ENCODE measurements at regions not wholly inside any gene's neighbourhood (a gene's known extent, or its start where the extent isn't known, plus 50 kb on each side); places are given as distances from the start of the nearest gene placed in this dataset.

GRCh38 chr7:81162771-81163525 is 244.1 kb upstream of the SEMA3C start:
- no peak overlapping the region for H3K4me3 ChIP-seq (ENCODE audit: low read depth, low read length)
- CTCF ChIA-PET: no interaction called here
- DNase-seq (ENCODE audit: low read depth, low spot score): no peak
- POLR2A ChIA-PET: no interaction called here
- TF ChIP-seq, protein P1, sequence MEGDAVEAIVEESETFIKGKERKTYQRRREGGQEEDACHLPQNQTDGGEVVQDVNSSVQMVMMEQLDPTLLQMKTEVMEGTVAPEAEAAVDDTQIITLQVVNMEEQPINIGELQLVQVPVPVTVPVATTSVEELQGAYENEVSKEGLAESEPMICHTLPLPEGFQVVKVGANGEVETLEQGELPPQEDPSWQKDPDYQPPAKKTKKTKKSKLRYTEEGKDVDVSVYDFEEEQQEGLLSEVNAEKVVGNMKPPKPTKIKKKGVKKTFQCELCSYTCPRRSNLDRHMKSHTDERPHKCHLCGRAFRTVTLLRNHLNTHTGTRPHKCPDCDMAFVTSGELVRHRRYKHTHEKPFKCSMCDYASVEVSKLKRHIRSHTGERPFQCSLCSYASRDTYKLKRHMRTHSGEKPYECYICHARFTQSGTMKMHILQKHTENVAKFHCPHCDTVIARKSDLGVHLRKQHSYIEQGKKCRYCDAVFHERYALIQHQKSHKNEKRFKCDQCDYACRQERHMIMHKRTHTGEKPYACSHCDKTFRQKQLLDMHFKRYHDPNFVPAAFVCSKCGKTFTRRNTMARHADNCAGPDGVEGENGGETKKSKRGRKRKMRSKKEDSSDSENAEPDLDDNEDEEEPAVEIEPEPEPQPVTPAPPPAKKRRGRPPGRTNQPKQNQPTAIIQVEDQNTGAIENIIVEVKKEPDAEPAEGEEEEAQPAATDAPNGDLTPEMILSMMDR (IDR thresholded peaks at IDR 0.05; ENCODE audit: insufficient read depth, low read length, missing control alignments): no peak

GRCh38 chr7:81162234-81162633 is 243.4 kb upstream of the SEMA3C start:
- TF ChIP-seq, protein P1 (IDR thresholded peaks at IDR 0.05; ENCODE audit: insufficient read depth, low read length, missing control alignments): no peak
- DNase-seq (ENCODE audit: low read depth, low spot score): no peak
- CTCF ChIA-PET: no interaction called here
- POLR2A ChIA-PET: no interaction called here
- H3K4me3 ChIP-seq (ENCODE audit: low read depth, low read length): no peak overlapping the region

GRCh38 chr7:81161451-81162075 is 242.7 kb upstream of the SEMA3C start:
- ChIA-PET POLR2A (no interaction called here), CTCF (no interaction called here)
- DNase-seq (ENCODE audit: low read depth, low spot score): peak; percentile 72
- TF ChIP-seq, protein P1 (IDR thresholded peaks at IDR 0.05; ENCODE audit: insufficient read depth, low read length, missing control alignments): no peak
- no peak overlapping the region for H3K4me3 ChIP-seq (ENCODE audit: low read depth, low read length)

DNA sequence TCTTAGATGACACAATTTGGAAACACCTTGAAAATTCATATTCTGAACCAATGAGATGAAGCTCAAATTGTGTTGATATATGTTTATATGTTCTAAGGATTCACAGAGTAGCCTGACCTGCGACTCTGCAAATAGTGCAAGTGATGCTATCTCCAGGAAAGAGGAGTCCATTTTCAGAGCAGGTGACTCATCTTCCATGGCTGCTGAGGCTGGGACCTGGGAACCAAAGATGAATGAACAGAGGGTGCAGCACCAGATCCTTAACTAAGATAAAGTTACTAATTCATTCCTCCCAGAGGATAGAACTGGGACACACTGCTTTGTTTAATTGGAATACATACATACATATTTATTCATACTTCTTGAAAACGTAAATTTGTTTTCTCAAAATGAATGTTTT is 240.6 kb upstream of the SEMA3C start:
- POLR2A ChIA-PET: no interaction called here
- DNase-seq (ENCODE audit: low read depth, low spot score): no peak

GRCh38 chr7:81158189-81158588 is 239.3 kb upstream of the SEMA3C start:
- H3K4me3 ChIP-seq (ENCODE audit: low read depth, low read length): no peak overlapping the region

More for the DNA sequence above, 240.6 kb upstream of the SEMA3C start:
- CTCF ChIA-PET: no interaction called here
- H3K4me3 ChIP-seq (ENCODE audit: low read depth, low read length): no peak overlapping the region
- TF ChIP-seq, protein P1 (IDR thresholded peaks at IDR 0.05; ENCODE audit: insufficient read depth, low read length, missing control alignments): no peak

More at GRCh38 chr7:81158189-81158588, 239.3 kb upstream of the SEMA3C start:
- no peak for DNase-seq (ENCODE audit: low read depth, low spot score)
- ChIA-PET CTCF (no interaction called here), POLR2A (no interaction called here)
- TF ChIP-seq, protein P1 (IDR thresholded peaks at IDR 0.05; ENCODE audit: insufficient read depth, low read length, missing control alignments): no peak

All from AG04449 (cell line).